H1 (cell line): ENCODE measurements at regions not wholly inside any gene's neighbourhood (a gene's known extent, or its start where the extent isn't known, plus 50 kb on each side); places are given as distances from the start of the nearest gene placed in this dataset.

Experiments used
- CTCF ChIA-PET: fragments of 300-600 bp; sonication (Branson Sonifier 250); formaldehyde crosslinking; loops from one replicate; lab custom pipeline; 2021; ENCODE audit not compliant: partially characterized antibody; lab: Charles Lee
- POLR2A ChIA-PET: fragments of 300-600 bp; sonication (Branson Sonifier 250); formaldehyde crosslinking; loops from one replicate; lab custom pipeline; 2021; ENCODE audit warnings: inconsistent platforms; ENCODE audit not compliant: partially characterized antibody; lab: Charles Lee
- DNase-seq, 2 experiments: peaks; one replicate each; pipeline versions ENCODE4 v3.0.0 to v3.0.0-alpha.2; 2010 to 2022; ENCODE audit warnings: low spot score in 2 of 2, low read depth in 1 of 2, mixed read lengths in 1 of 2
- FAIRE-seq: peaks from 2 replicates; lab custom pipeline; 2011; peaks lifted over from hg19 to GRCh38; lab: Jason Lieb, UNC
- H2AFZ ChIP-seq: 2 replicates; pipeline ENCODE4 v1.8.1; 2012; ENCODE audit warnings: low read length, inconsistent platforms
- H2AK5ac ChIP-seq: 2 replicates; pipeline ENCODE4 v1.6.1; 2013; ENCODE audit warnings: low read depth, low read length
- H2BK120ac ChIP-seq: replicated peaks from 2 replicates; pipeline ENCODE3; 2013; ENCODE audit warnings: low read depth, low read length, inconsistent platforms
- H2BK12ac ChIP-seq: 2 replicates; pipeline ENCODE4 v1.6.1; 2013; ENCODE audit warnings: low read depth, low read length
- H2BK15ac ChIP-seq: 2 replicates; pipeline ENCODE4 v1.6.1; 2013; ENCODE audit warnings: low read length
- H2BK20ac ChIP-seq: 2 replicates; pipeline ENCODE4 v1.6.1; 2013; ENCODE audit warnings: low read length
- H2BK5ac ChIP-seq: 2 replicates; pipeline ENCODE4 v1.6.1; 2013; ENCODE audit warnings: low read depth, low read length
- H3K14ac ChIP-seq: 2 replicates; pipeline ENCODE4 v1.6.1; 2013; ENCODE audit warnings: inconsistent platforms; ENCODE audit not compliant: insufficient read length
- H3K18ac ChIP-seq: 2 replicates; pipeline ENCODE4 v1.6.1; 2013; ENCODE audit warnings: low read length; ENCODE audit errors: extremely low read depth
- H3K23ac ChIP-seq: 2 replicates; pipeline ENCODE4 v1.6.1; 2013; ENCODE audit warnings: inconsistent platforms; ENCODE audit not compliant: insufficient read length
- H3K23me2 ChIP-seq: 2 replicates; pipeline ENCODE4 v1.6.1; 2013; ENCODE audit warnings: low read depth, low read length
- H3K27ac ChIP-seq: 2 replicates; pipeline ENCODE4 v1.6.1; 2011; ENCODE audit warnings: low read depth, low read length, inconsistent platforms
- H3K27me3 ChIP-seq, 4 experiments: replicated peaks in 1 of 4; 1 replicate in 1 of 4; 2 replicates in 3 of 4; pipeline versions ENCODE4 v1.6.1 to v1.8.1; 2011 to 2013; ENCODE audit warnings: low read length in 3 of 4, mild to moderate bottlenecking in 3 of 4, inconsistent platforms in 2 of 4, mixed read lengths in 2 of 4, moderate library complexity in 1 of 4; ENCODE audit not compliant: control insufficient read depth in 3 of 4, insufficient read depth in 3 of 4; ENCODE audit errors: extremely low read depth in 1 of 4
- H3K36me3 ChIP-seq, 4 experiments: 2 replicates each; pipeline versions ENCODE4 v1.6.1 to v1.8.1; 2011 to 2013; ENCODE audit warnings: mild to moderate bottlenecking in 4 of 4, low read length in 3 of 4, moderate library complexity in 2 of 4, control low read depth in 1 of 4, inconsistent platforms in 1 of 4; ENCODE audit not compliant: insufficient read depth in 4 of 4, control insufficient read depth in 2 of 4
- H3K4ac ChIP-seq: replicated peaks from 2 replicates; pipeline ENCODE3; 2013; ENCODE audit warnings: low read length, low read depth, mixed read lengths, inconsistent platforms; ENCODE audit not compliant: insufficient read length
- H3K4me1 ChIP-seq, 4 experiments: replicated peaks in 1 of 4; 1 replicate in 1 of 4; 2 replicates in 3 of 4; pipeline versions ENCODE4 v1.6.1 to v1.8.1; 2011 to 2013; ENCODE audit warnings: low read length in 3 of 4, inconsistent platforms in 2 of 4, mixed read lengths in 1 of 4; ENCODE audit not compliant: insufficient read depth in 4 of 4, control insufficient read depth in 3 of 4
- H3K4me2 ChIP-seq, 2 experiments: 2 replicates each; pipeline versions ENCODE4 v1.6.1 to v1.8.1; 2011 to 2013; ENCODE audit warnings: low read depth in 2 of 2, low read length in 2 of 2, control low read depth in 1 of 2, inconsistent platforms in 1 of 2, mild to moderate bottlenecking in 1 of 2; ENCODE audit not compliant: insufficient read depth in 1 of 2
- H3K4me3 ChIP-seq, 4 experiments: fragments of 200-600, 300-600 bp in 1 of 4; sonication (generic), shearing (Covaris generic), sonication (Bioruptor Twin) in 1 of 4; 2 replicates each; pipeline versions ENCODE4 v1.5.1 to v1.8.1; 2011 to 2016; ENCODE audit warnings: low read length in 4 of 4, low read depth in 3 of 4, control low read depth in 2 of 4, inconsistent platforms in 2 of 4, mild to moderate bottlenecking in 2 of 4, mixed read lengths in 1 of 4, moderate library complexity in 1 of 4; ENCODE audit not compliant: insufficient read depth in 2 of 4; ENCODE audit errors: extremely low read depth in 1 of 4
- H3K56ac ChIP-seq: replicated peaks from 2 replicates; pipeline ENCODE3; 2013; ENCODE audit warnings: low read depth, mild to moderate bottlenecking, mixed read lengths, low read length, inconsistent platforms; ENCODE audit not compliant: insufficient read length
- H3K79me1 ChIP-seq: 2 replicates; pipeline ENCODE4 v1.6.1; 2013; ENCODE audit warnings: low read depth, low read length, control low read depth
- H3K79me2 ChIP-seq, 2 experiments: 2 replicates each; pipeline versions ENCODE4 v1.6.1 to v1.8.1; 2012 to 2013; ENCODE audit warnings: low read length in 2 of 2, mild to moderate bottlenecking in 2 of 2, inconsistent platforms in 1 of 2; ENCODE audit not compliant: insufficient read depth in 2 of 2, control insufficient read depth in 1 of 2
- H3K9ac ChIP-seq, 4 experiments: replicated peaks in 1 of 4; 1 replicate in 1 of 4; 2 replicates in 3 of 4; pipeline versions ENCODE4 v1.6.1 to v1.8.1; 2011 to 2013; ENCODE audit warnings: low read depth in 3 of 4, low read length in 3 of 4, control low read depth in 2 of 4, mild to moderate bottlenecking in 2 of 4, moderate library complexity in 2 of 4, inconsistent platforms in 1 of 4; ENCODE audit errors: extremely low read depth in 1 of 4
- H3K9me3 ChIP-seq, 2 experiments: 2 replicates each; pipeline versions ENCODE4 v1.6.1 to v1.8.1; 2012 to 2013; ENCODE audit warnings: mild to moderate bottlenecking in 2 of 2, moderate library complexity in 2 of 2, control low read depth in 1 of 2, inconsistent platforms in 1 of 2, low read depth in 1 of 2, low read length in 1 of 2, mixed read lengths in 1 of 2; ENCODE audit not compliant: insufficient read depth in 2 of 2
- H4K20me1 ChIP-seq, 2 experiments: replicated peaks in 1 of 2; 2 replicates each; pipeline versions ENCODE3 to v1.8.1; 2011 to 2013; ENCODE audit warnings: inconsistent platforms in 2 of 2, low read length in 2 of 2, mild to moderate bottlenecking in 1 of 2; ENCODE audit not compliant: insufficient read depth in 2 of 2, control insufficient read depth in 1 of 2
- H4K5ac ChIP-seq: 2 replicates; pipeline ENCODE4 v1.6.1; 2013; ENCODE audit warnings: low read length, low read depth, mixed read lengths, inconsistent platforms; ENCODE audit not compliant: insufficient read length
- H4K8ac ChIP-seq: 2 replicates; pipeline ENCODE4 v1.8.0; 2013; ENCODE audit warnings: mild to moderate bottlenecking, moderate library complexity, low read length, inconsistent platforms; ENCODE audit not compliant: insufficient read depth; ENCODE audit errors: extremely low read depth
- H4K91ac ChIP-seq: replicated peaks from 2 replicates; pipeline ENCODE3; 2013; ENCODE audit warnings: low read length, mixed read lengths, inconsistent platforms; ENCODE audit not compliant: insufficient read length
- NANOG ChIP-seq: IDR thresholded peaks from 2 replicates; pipeline ENCODE4 v1.6.1; 2011; ENCODE audit warnings: low read length, low read depth, mild to moderate bottlenecking, inconsistent platforms; ENCODE audit not compliant: insufficient read depth, poor library complexity, severe bottlenecking
- POLR2A ChIP-seq, 2 experiments: IDR thresholded peaks; 1 replicate in 1 of 2; 2 replicates in 1 of 2; pipeline ENCODE4 v1.6.1; 2011; ENCODE audit warnings: low read depth in 2 of 2, low read length in 2 of 2, mild to moderate bottlenecking in 2 of 2; ENCODE audit errors: control extremely low read depth in 1 of 2
- WGBS, 2 experiments: shearing (Covaris generic) in 1 of 2; methylation state at CpG; one replicate each; pipeline versions ENCODE4 v1.1.6 to v1.1.7; 2013 to 2015; ENCODE audit warnings: low lambda C conversion rate in 2 of 2, mixed read lengths in 2 of 2, inconsistent platforms in 1 of 2, low coverage in 1 of 2, missing lambda C conversion rate in 1 of 2; ENCODE audit not compliant: insufficient replicate concordance in 2 of 2, insufficient coverage in 1 of 2, insufficient read length in 1 of 2; ENCODE audit errors: extremely low coverage in 1 of 2, missing lambda C conversion rate in 1 of 2; 5-methylcytosine and 5-hydroxymethylcytosine counted together

GRCh38 chr2:121064186-121064585, 220.8 kb downstream of the TFCP2L1 start:
- Histone ChIP-seq H3K18ac (no peak overlapping the region), H2AK5ac (no peak overlapping the region), H3K9me3 (no peaks in the 10 kb centered on the region), H3K4ac (no peak overlapping the region), H3K36me3 (no peaks in the 10 kb centered on the region), H3K14ac (no peak overlapping the region), H3K79me1 (no peaks in the 10 kb centered on the region), H2BK12ac (no peak overlapping the region), H3K27ac (no peak overlapping the region), H2AFZ (no peak overlapping the region), H3K4me3 (no peak overlapping the region), H2BK120ac (no peak overlapping the region), H3K23me2 (no peaks in the 10 kb centered on the region), H3K4me2 (no peak overlapping the region), H4K5ac (no peak overlapping the region), H2BK20ac (no peak overlapping the region), H3K4me1 (peaks cover 0 to 15% (median 4%) of the 10 kb centered on the region in 4 experiments; a peak in 6 of 7 replicates), H3K9ac (no peak overlapping the region), H4K20me1 (no peaks in the 10 kb centered on the region), H3K79me2 (no peaks in the 10 kb centered on the region), H4K91ac (no peak overlapping the region), H3K23ac (no peak overlapping the region), H4K8ac (no peak overlapping the region), H3K27me3 (peaks cover 0 to 16% (median 3%) of the 10 kb centered on the region in 4 experiments; a peak in 3 of 7 replicates), H2BK5ac (no peak overlapping the region), H3K56ac (no peak overlapping the region), H2BK15ac (0 out of 2 replicates have a peak overlapping the region, but pooled peaks have one; percentile 8)
- no peak for FAIRE-seq
- WGBS, 2 experiments, result 90% methylated on average over 12 of the region's 12 CpGs; no CpG with 5 or more reads in 1 of the 2 experiments
- TF ChIP-seq NANOG, result no peak
- no peak for TF ChIP-seq POLR2A (IDR thresholded peaks at IDR 0.05; ENCODE audit: control extremely low read depth in 1 of 2, low read depth in 2 of 2, low read length in 2 of 2)
- no peak for DNase-seq
- POLR2A ChIA-PET, result interaction anchor here (3.6 kb wide), 1 partner anchor 11 kb away, joined by 32 read pairs; no protein-coding TSS in a partner anchor
- CTCF ChIA-PET, result interaction anchor here (0.9 to 2.7 kb wide), 5 partner anchors 13 to 378 kb away, joined by 3 to 13 read pairs (median 6); no protein-coding TSS in a partner anchor
